GM19395 (cell line): ENCODE measurements at regions not wholly inside any gene's neighbourhood (a gene's known extent, or its start where the extent isn't known, plus 50 kb on each side); places are given as distances from the start of the nearest gene placed in this dataset.

ENCODE experiments used
- ATAC-seq: cut with Tn5 transposase; IDR thresholded peaks from one replicate; pipeline ENCODE4 v1.9.1; 2021; ENCODE audit warnings: mild to moderate bottlenecking, moderate library complexity; ENCODE audit not compliant: unreplicated experiment

DNA sequence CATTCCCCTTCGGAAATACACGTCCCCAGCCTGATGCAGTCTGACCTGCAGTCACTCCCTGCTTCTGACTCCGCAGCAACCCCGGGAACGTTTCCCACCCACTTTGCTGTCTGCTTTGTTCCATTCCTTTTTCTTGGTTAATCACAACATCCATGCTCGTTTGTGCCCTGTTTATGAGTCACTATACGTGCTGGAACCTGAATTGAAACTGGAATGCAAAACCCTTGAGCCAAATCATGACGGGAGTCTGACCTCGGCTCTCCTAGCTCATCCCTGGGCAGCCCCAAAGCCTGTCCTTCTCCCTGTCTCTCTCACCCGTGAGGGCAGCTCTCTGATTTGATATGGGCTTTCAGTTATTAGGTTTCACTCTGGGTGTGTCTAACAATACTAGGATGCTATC is 57.1 kb upstream of the RNF152 start:
- ATAC-seq: no peak

GRCh38 chr18:61948846-61949438 is 56.1 kb upstream of the RNF152 start:
- ATAC-seq: no peak

GRCh38 chr18:61948281-61948741 is 55.5 kb upstream of the RNF152 start:
- no peak for ATAC-seq

- no peak for ATAC-seq
Observed at GRCh38 chr18:61946449-61946848, 53.6 kb upstream of the RNF152 start.

- ATAC-seq: no peak
Observed at GRCh38 chr18:61943175-61943964, 50.6 kb upstream of the RNF152 start.
